K562 (cell line): ENCODE measurements at regions not wholly inside any gene's neighbourhood (a gene's known extent, or its start where the extent isn't known, plus 50 kb on each side); places are given as distances from the start of the nearest gene placed in this dataset.

Source experiments
- ATAC-seq: fragments of 200-7000 bp; cut with Tn5 transposase; 3 replicates; pipeline ENCODE4 v1.9.1; 2020; ENCODE audit warnings: moderate library complexity
- BruUV-seq: library from RNA; stranded (reverse); fragments of 400-500 nt; replicated peaks from 2 replicates; lab custom pipeline; 2021; lab: Mats Ljungman, UMichigan
- CTCF ChIA-PET: fragments of 300-600 bp; formaldehyde crosslinking; extraction: SDS; loops from one replicate; lab custom pipeline; 2021; ENCODE audit warnings: low intra/inter-chr PET ratio; lab: Yijun Ruan, JAX
- POLR2A ChIA-PET: fragments of 300-600, 350-650 bp; sonication (Branson Sonifier 250); formaldehyde crosslinking; extraction: SDS; loops from one replicate; lab custom pipeline; 2021; ENCODE audit warnings: antibody characterized with exemption, inconsistent platforms; lab: Yijun Ruan, JAX
- DNase-seq, 4 experiments: peaks; one replicate each; pipeline versions ENCODE4 v3.0.0 to v3.0.0-alpha.2; 2011 to 2018; ENCODE audit warnings: low spot score in 3 of 4, mixed read lengths in 3 of 4; ENCODE audit errors: extremely low read depth in 1 of 4
- FAIRE-seq: peaks from 2 replicates; lab custom pipeline; 2011; peaks lifted over from hg19 to GRCh38; lab: Jason Lieb, UNC
- H2AFZ ChIP-seq: 2 replicates; pipeline ENCODE4 v1.6.0; 2011; ENCODE audit warnings: low read depth, low read length, control low read depth, inconsistent platforms
- H3K27ac ChIP-seq: fragments of 200-600 bp; 3 replicates; pipeline ENCODE4 v1.8.0; 2011; ENCODE audit warnings: low read depth, mild to moderate bottlenecking, control low read depth, inconsistent platforms, low read length, moderate library complexity, mixed read lengths; ENCODE audit errors: extremely low read depth
- H3K27me3 ChIP-seq, 2 experiments: fragments of 300-600 bp in 1 of 2; 2 replicates in 1 of 2; 3 replicates in 1 of 2; pipeline versions ENCODE4 v1.6.0 to v1.8.0; 2011; ENCODE audit warnings: inconsistent platforms in 2 of 2, low read length in 2 of 2, mild to moderate bottlenecking in 1 of 2, mixed read lengths in 1 of 2, moderate library complexity in 1 of 2; ENCODE audit not compliant: control insufficient read depth in 2 of 2, insufficient read depth in 2 of 2
- H3K36me3 ChIP-seq: fragments of 300-600 bp; 3 replicates; pipeline ENCODE4 v1.8.0; 2011; ENCODE audit warnings: mild to moderate bottlenecking, low read length, inconsistent platforms; ENCODE audit not compliant: control insufficient read depth, insufficient read depth
- H3K4me1 ChIP-seq, 2 experiments: fragments of 200-600 bp in 1 of 2; replicated peaks in 1 of 2; 2 replicates in 1 of 2; 3 replicates in 1 of 2; pipeline versions ENCODE4 v1.5.1 to v1.8.0; 2011; ENCODE audit warnings: inconsistent platforms in 2 of 2, low read length in 2 of 2, mild to moderate bottlenecking in 1 of 2, mixed read lengths in 1 of 2, moderate library complexity in 1 of 2; ENCODE audit not compliant: control insufficient read depth in 2 of 2, insufficient read depth in 2 of 2
- H3K4me2 ChIP-seq: 2 replicates; pipeline ENCODE4 v1.6.1; 2011; ENCODE audit warnings: low read length, control low read depth, inconsistent platforms, mixed read lengths; ENCODE audit not compliant: insufficient read depth
- H3K4me3 ChIP-seq: fragments of 200-600 bp; sonication (generic), shearing (Covaris generic); 2 replicates; pipeline ENCODE4 v1.5.1; 2016; ENCODE audit warnings: control low read depth, inconsistent platforms
- H3K79me2 ChIP-seq: fragments of 200-600 bp; 3 replicates; pipeline ENCODE4 v1.8.0; 2011; ENCODE audit warnings: low read length, inconsistent platforms; ENCODE audit not compliant: control insufficient read depth, insufficient read depth
- H3K9ac ChIP-seq, 2 experiments: 2 replicates each; pipeline versions ENCODE4 v1.6.0 to v1.6.1; 2011; ENCODE audit warnings: low read depth in 2 of 2, low read length in 2 of 2, control low read depth in 1 of 2, inconsistent platforms in 1 of 2, mild to moderate bottlenecking in 1 of 2, mixed read lengths in 1 of 2; ENCODE audit not compliant: insufficient read depth in 1 of 2
- H3K9me1 ChIP-seq: one replicate; pipeline ENCODE4 v1.6.0; 2011; ENCODE audit warnings: inconsistent platforms, mild to moderate bottlenecking, low read length, moderate library complexity; ENCODE audit not compliant: control insufficient read depth, insufficient read depth
- H3K9me3 ChIP-seq: replicated peaks from 2 replicates; pipeline ENCODE4 v1.5.1; 2011; ENCODE audit warnings: low read depth, low read length, inconsistent platforms; ENCODE audit not compliant: control insufficient read depth, insufficient read depth
- H4K20me1 ChIP-seq: replicated peaks from 2 replicates; pipeline ENCODE4 v1.6.1; 2011; ENCODE audit warnings: low read length, inconsistent platforms, mixed read lengths; ENCODE audit not compliant: control insufficient read depth, insufficient read depth
- CUX1 ChIP-seq: fragments of 200-800 bp; sonication (Bioruptor generic); IDR thresholded peaks from 2 replicates; pipeline ENCODE4 v1.6.1; 2016; ENCODE audit warnings: missing genetic modification characterization, missing compliant biosample characterization
- DACH1 ChIP-seq: fragments of 450-650 bp; IDR thresholded peaks from 2 replicates; pipeline ENCODE4 v1.6.1; 2018; ENCODE audit not compliant: partially characterized antibody
- GATAD2B ChIP-seq: fragments of 450-650 bp; IDR thresholded peaks from 2 replicates; pipeline ENCODE4 v1.6.1; 2017; ENCODE audit warnings: mild to moderate bottlenecking, borderline replicate concordance
- RNF219 ChIP-seq: fragments of 250-450 bp; sonication (Bioruptor Pico); IDR thresholded peaks from 2 replicates; pipeline ENCODE4 v1.5.0; 2022; ENCODE audit warnings: mild to moderate bottlenecking
- SMAD4 ChIP-seq: fragments of 250-450 bp; sonication (Bioruptor Pico); conservative IDR thresholded peaks from 2 replicates; pipeline ENCODE4 v1.8.0; 2021; ENCODE audit warnings: inconsistent platforms, mild to moderate bottlenecking, moderate library complexity
- TAF9B ChIP-seq: fragments of 450-650 bp; IDR thresholded peaks from 2 replicates; pipeline ENCODE4 v1.6.1; 2018; ENCODE audit warnings: mild to moderate bottlenecking; ENCODE audit not compliant: partially characterized antibody
- TCF7 ChIP-seq: sonication (generic); IDR thresholded peaks from 2 replicates; pipeline ENCODE4 v1.6.1; 2016; ENCODE audit warnings: antibody characterized with exemption, borderline replicate concordance
- in situ Hi-C: fragments of 300-500 bp; cut with MboI; formaldehyde crosslinking; loops from 4 replicates; pipeline ENCODE4 v1.15.0; 2018; ENCODE audit warnings: inconsistent platforms, mixed read lengths
- intact Hi-C: fragments of 100-400 bp; cut with micrococcal nuclease; formaldehyde crosslinking; loops from 2 replicates; pipeline ENCODE4 v1.14.2; 2022
- TF ChIP-seq, protein P1 (sequence below): fragments of 450-650 bp; IDR thresholded peaks from 2 replicates; pipeline ENCODE4 v1.6.1; 2017; ENCODE audit warnings: mild to moderate bottlenecking, moderate library complexity

DNA sequence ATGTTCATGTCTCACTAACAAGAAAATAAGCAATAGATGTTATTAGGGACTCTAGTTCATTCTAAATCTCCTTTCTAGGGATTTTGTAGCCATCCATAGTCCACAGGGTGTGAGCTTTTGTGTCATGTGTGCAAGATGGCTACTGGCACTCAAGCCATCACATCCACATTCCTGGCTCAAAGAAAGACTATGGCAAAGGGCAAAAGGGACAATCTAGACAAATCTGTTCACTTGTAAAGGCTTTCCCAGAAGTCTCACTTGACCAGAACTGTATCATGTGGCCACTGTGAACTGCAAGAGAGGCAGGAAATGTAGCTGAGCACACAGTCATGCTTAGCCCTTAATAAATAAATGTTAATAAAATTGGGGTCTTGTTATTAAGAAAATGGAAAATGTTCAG is 212.6 kb upstream of the EXOC2 start:
- POLR2A ChIA-PET: no interaction called here
- Histone ChIP-seq H3K9ac (no peak overlapping the region), H3K79me2 (no peaks in the 10 kb centered on the region), H3K9me3 (no peaks in the 10 kb centered on the region), H3K36me3 (no peaks in the 10 kb centered on the region), H2AFZ (no peak overlapping the region), H3K4me1 (no peaks in the 10 kb centered on the region), H3K27me3 (peaks cover 2 to 12% of the 10 kb centered on the region in 2 experiments; a peak in 3 of 5 replicates), H3K4me3 (no peak overlapping the region), H3K27ac (no peak overlapping the region), H4K20me1 (no peaks in the 10 kb centered on the region), H3K4me2 (no peak overlapping the region), H3K9me1 (no peaks in the 10 kb centered on the region)
- CTCF ChIA-PET: no interaction called here
- intact Hi-C loops (no loop called here), in situ Hi-C loops (no loop called here)
- no peak for ATAC-seq
- DNase-seq: no peak
- no peak for TF ChIP-seq TCF7
- no peak for TF ChIP-seq SMAD4 (CRISPR knock-in tag)
- TF ChIP-seq, protein P1, sequence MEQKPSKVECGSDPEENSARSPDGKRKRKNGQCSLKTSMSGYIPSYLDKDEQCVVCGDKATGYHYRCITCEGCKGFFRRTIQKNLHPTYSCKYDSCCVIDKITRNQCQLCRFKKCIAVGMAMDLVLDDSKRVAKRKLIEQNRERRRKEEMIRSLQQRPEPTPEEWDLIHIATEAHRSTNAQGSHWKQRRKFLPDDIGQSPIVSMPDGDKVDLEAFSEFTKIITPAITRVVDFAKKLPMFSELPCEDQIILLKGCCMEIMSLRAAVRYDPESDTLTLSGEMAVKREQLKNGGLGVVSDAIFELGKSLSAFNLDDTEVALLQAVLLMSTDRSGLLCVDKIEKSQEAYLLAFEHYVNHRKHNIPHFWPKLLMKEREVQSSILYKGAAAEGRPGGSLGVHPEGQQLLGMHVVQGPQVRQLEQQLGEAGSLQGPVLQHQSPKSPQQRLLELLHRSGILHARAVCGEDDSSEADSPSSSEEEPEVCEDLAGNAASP: no peak
- BruUV-seq: no TSS peak
- no peak for FAIRE-seq

GRCh38 chr6:904994-905393 is 212.1 kb upstream of the EXOC2 start:
- in situ Hi-C loops: no loop called here

More at GRCh38 chr6:904994-905393, 212.1 kb upstream of the EXOC2 start:
- ChIA-PET POLR2A (no interaction called here), CTCF (no interaction called here)
- Histone ChIP-seq H3K9me3 (no peaks in the 10 kb centered on the region), H3K27me3 (peaks cover 3 to 12% of the 10 kb centered on the region in 2 experiments; a peak in 3 of 5 replicates), H3K36me3 (no peaks in the 10 kb centered on the region), H2AFZ (no peak overlapping the region), H3K27ac (no peak overlapping the region), H3K4me2 (no peak overlapping the region), H3K9ac (no peak overlapping the region), H3K9me1 (no peaks in the 10 kb centered on the region), H3K79me2 (no peaks in the 10 kb centered on the region), H4K20me1 (no peaks in the 10 kb centered on the region), H3K4me1 (no peaks in the 10 kb centered on the region), H3K4me3 (no peak overlapping the region)
- no TSS peak for BruUV-seq
- TF ChIP-seq DACH1 (peak; percentile 65), RNF219 (CRISPR knock-in tag) (no peak), TAF9B (peak; percentile 23), CUX1 (CRISPR knock-in tag) (0 out of 2 replicates have a peak, but pooled peaks have one; percentile 64), GATAD2B (peak; percentile 8; the same call in 1 of the 2 replicates)
- FAIRE-seq (no peak), DNase-seq (no peak), ATAC-seq (no peak)
- intact Hi-C loops: no loop called here
